ENCODE measurements at regions not wholly inside any gene's neighbourhood (a gene's known extent, or its start where the extent isn't known, plus 50 kb on each side); places are given as distances from the start of the nearest gene placed in this dataset.

DNA sequence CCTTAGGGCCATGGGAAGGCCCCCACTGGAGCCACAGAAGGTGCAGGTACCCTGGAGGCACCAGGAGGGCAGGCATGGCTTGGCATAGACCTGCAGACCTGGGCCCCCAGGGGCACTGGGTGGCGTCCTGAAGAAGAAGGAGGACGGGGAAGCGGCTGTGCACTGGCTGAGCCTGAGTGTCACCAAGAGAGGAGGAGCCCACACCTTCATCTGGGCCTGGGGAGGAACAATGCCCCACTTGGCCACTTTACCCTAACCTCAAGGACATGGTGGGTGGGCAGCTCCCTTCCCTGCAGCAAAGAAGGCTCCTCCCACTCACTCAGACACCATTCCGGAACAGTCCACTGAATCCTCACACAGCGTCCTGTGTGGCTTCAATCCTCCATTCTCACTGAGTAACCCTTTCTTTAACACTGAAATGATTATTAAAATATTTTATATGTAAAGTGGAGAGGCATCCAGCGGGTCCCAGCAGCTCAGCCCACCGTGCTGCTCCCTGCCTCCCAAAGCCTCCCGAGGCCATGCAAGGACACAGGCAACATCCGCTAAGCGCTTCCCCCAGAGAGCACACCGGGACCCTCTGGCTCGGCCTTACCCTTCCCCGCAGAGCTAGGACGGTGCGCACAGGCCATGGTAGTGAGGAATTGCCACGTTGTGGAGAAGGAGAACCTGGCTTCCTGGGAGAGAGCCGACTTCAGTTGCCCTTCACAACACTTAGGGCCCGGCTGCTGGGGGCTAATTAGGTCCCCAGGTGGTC, 516.7 kb upstream of the MGMT start:
- TF ChIP-seq, protein P1, sequence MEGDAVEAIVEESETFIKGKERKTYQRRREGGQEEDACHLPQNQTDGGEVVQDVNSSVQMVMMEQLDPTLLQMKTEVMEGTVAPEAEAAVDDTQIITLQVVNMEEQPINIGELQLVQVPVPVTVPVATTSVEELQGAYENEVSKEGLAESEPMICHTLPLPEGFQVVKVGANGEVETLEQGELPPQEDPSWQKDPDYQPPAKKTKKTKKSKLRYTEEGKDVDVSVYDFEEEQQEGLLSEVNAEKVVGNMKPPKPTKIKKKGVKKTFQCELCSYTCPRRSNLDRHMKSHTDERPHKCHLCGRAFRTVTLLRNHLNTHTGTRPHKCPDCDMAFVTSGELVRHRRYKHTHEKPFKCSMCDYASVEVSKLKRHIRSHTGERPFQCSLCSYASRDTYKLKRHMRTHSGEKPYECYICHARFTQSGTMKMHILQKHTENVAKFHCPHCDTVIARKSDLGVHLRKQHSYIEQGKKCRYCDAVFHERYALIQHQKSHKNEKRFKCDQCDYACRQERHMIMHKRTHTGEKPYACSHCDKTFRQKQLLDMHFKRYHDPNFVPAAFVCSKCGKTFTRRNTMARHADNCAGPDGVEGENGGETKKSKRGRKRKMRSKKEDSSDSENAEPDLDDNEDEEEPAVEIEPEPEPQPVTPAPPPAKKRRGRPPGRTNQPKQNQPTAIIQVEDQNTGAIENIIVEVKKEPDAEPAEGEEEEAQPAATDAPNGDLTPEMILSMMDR (IDR thresholded peaks at IDR 0.05), result no peak
- TF ChIP-seq POLR2A (IDR thresholded peaks at IDR 0.05), result no peak
